Lower leg skin (tissue), 3 donors: ENCODE measurements at regions not wholly inside any gene's neighbourhood (a gene's known extent, or its start where the extent isn't known, plus 50 kb on each side); places are given as distances from the start of the nearest gene placed in this dataset.

Experiments
- POLR2A ChIP-seq, 2 donors: fragments of 450-650 bp; IDR thresholded peaks; one replicate each; pipeline ENCODE4 v1.6.1; 2016 to 2017; ENCODE audit warnings: antibody characterized with exemption in 2 of 2, mild to moderate bottlenecking in 1 of 2, moderate library complexity in 1 of 2
- TF ChIP-seq, protein P1 (sequence below), 3 donors: fragments of 450-650 bp; IDR thresholded peaks; one replicate each; pipeline ENCODE4 v1.5.1; 2016; ENCODE audit warnings: antibody characterized with exemption in 3 of 3, mild to moderate bottlenecking in 3 of 3, moderate library complexity in 2 of 3

DNA sequence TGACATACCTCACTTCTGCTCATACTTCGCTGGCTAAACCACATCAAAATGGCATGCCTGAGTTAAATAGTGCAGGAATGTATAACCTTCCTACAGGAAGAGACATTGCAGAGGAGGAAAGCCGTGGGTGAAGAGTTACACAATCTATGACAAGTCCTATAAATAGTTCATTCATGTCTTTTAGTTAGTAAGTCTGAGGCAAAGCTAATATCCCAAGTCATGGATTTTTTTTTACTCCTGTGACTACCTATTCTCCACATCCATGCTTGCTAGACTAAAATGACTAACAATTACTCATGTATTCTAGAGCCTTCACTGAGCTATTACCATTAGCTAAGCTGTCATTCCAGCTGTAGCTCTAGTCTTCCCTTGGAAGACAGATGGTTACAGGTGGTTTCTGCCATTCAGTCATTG lies 391.3 kb downstream of the NR2F1-AS1 start:
- TF ChIP-seq, protein P1, sequence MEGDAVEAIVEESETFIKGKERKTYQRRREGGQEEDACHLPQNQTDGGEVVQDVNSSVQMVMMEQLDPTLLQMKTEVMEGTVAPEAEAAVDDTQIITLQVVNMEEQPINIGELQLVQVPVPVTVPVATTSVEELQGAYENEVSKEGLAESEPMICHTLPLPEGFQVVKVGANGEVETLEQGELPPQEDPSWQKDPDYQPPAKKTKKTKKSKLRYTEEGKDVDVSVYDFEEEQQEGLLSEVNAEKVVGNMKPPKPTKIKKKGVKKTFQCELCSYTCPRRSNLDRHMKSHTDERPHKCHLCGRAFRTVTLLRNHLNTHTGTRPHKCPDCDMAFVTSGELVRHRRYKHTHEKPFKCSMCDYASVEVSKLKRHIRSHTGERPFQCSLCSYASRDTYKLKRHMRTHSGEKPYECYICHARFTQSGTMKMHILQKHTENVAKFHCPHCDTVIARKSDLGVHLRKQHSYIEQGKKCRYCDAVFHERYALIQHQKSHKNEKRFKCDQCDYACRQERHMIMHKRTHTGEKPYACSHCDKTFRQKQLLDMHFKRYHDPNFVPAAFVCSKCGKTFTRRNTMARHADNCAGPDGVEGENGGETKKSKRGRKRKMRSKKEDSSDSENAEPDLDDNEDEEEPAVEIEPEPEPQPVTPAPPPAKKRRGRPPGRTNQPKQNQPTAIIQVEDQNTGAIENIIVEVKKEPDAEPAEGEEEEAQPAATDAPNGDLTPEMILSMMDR (IDR thresholded peaks at IDR 0.05) = no peak
- TF ChIP-seq POLR2A (IDR thresholded peaks at IDR 0.05) = no peak
